ENCODE measurements at regions not wholly inside any gene's neighbourhood (a gene's known extent, or its start where the extent isn't known, plus 50 kb on each side); places are given as distances from the start of the nearest gene placed in this dataset.

DNA sequence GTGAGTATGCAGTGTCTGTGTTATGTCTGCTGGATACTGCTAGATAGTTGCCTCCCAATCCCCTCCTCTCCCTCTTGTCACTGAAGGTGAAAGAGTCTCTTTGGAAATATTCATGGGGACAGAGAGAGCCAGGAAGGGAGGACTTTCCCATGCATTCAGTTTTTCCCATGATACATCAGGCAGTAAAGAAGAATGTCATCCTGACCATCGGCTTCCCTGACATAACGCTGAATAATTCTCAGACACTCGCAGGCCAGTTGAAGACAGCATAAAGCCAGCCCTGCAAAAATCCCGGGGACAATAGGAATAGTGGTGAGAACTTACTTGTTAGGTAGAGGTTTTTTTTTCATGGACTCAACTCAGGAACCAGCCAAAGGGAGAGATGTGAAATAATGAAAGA is 58.1 kb downstream of the KLF4 start:
- TF ChIP-seq, protein P1, sequence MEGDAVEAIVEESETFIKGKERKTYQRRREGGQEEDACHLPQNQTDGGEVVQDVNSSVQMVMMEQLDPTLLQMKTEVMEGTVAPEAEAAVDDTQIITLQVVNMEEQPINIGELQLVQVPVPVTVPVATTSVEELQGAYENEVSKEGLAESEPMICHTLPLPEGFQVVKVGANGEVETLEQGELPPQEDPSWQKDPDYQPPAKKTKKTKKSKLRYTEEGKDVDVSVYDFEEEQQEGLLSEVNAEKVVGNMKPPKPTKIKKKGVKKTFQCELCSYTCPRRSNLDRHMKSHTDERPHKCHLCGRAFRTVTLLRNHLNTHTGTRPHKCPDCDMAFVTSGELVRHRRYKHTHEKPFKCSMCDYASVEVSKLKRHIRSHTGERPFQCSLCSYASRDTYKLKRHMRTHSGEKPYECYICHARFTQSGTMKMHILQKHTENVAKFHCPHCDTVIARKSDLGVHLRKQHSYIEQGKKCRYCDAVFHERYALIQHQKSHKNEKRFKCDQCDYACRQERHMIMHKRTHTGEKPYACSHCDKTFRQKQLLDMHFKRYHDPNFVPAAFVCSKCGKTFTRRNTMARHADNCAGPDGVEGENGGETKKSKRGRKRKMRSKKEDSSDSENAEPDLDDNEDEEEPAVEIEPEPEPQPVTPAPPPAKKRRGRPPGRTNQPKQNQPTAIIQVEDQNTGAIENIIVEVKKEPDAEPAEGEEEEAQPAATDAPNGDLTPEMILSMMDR (IDR thresholded peaks at IDR 0.05; ENCODE audit: extremely low read depth, insufficient read depth, missing control alignments), result no peak
- in situ Hi-C loops (cut with MboI; ENCODE audit: low pct_unique_long_range_greater_than_20kb, low sequenced_read_pairs, unreplicated experiment), result no loop called here
- DNase-seq (ENCODE audit: low spot score), result no peak

DNA sequence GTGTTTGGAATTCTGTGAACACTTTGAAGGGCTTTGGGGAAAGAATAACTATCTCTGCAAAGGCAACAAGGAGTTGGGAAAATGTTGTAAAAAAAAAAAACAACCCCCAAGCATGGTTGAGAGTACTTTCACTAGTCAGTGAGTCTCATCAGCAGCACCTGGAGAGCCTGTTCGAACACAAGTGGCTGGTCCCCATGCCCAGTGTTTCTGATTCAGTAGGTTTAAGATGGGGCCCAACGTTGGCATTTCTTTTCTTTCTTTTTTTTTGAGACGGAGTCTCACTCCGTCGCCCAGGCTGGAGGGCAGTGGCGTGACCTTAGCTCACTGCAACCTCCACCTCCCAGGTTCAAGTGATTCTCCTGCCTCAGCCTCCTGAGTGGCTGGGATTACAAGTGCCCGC is 59.5 kb downstream of the KLF4 start:
- TF ChIP-seq, protein P1 (IDR thresholded peaks at IDR 0.05; ENCODE audit: extremely low read depth, insufficient read depth, missing control alignments), result no peak
- in situ Hi-C loops (cut with MboI; ENCODE audit: low pct_unique_long_range_greater_than_20kb, low sequenced_read_pairs, unreplicated experiment), result no loop called here
- DNase-seq (ENCODE audit: low spot score), result no peak

DNA sequence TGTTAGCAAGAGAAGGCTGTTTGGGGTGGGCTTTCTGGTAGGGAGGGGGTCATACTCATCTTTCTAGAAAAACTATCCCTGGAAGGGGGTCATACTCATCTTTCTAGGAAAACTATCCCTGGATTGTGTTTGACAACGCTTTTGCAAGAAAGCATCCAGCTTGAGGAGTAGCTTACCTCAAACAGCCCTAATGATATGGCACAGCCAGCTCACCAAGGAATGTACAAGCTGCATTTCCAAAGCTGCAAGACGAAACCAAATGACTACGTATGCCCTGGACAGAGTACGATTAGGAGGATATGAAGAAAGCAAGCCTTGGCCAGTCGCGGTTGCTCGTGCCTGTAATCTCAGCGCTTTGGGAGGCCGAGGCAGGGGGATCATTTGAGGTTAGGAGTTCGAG is 63.4 kb downstream of the KLF4 start:
- no peak for DNase-seq (ENCODE audit: low spot score)
- TF ChIP-seq, protein P1 (IDR thresholded peaks at IDR 0.05; ENCODE audit: extremely low read depth, insufficient read depth, missing control alignments), result no peak
- in situ Hi-C loops (cut with MboI; ENCODE audit: low pct_unique_long_range_greater_than_20kb, low sequenced_read_pairs, unreplicated experiment), result no loop called here

DNA sequence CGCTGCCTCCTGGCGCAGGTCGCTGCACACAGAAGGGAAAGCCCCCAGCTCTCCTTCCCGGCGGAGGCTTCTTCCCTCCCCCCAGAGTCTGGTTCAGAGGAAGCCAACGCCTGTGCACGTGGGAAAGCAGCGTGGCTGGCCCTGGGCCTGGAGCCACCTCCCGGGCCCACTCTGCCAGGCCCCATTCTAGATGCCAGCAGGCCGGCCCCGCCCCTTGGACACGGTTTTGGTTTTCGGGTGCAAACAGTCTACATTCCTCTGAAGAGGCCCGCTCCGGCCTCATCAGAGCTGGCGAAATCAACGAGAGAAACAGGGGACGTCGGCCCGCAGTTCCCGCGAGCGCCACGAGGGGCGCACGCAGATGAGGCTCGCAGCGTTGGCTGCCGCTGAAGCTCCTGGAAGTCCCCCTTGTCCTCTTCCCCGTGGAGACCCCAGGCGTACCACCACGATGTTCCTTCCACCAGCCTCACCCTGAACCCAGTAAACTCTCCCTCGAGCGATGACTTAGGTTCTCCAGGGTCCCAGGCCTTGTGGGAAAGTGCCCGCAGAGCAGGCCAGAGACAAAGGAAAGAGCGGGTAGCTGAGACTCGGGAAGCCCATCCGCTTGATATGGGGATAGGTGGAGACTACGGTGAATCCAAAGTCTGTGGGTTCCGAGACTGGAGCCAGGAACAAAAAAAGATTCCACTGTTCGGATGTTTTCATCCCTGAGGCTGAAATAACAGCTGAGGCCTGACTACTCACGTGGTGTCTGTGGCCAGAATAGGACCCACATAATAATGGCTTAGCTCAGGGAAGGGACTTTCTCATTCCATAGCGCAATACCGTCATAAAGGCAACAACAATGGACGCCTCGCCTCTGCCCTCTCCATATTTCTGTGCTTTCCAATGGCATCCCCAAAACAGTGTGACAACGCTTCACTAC is 64.2 kb downstream of the KLF4 start:
- in situ Hi-C loops (cut with MboI; ENCODE audit: low pct_unique_long_range_greater_than_20kb, low sequenced_read_pairs, unreplicated experiment), result no loop called here
- TF ChIP-seq, protein P1 (IDR thresholded peaks at IDR 0.05; ENCODE audit: extremely low read depth, insufficient read depth, missing control alignments), result peak; percentile 89
- DNase-seq (ENCODE audit: low spot score), result peak; percentile 59

DNA sequence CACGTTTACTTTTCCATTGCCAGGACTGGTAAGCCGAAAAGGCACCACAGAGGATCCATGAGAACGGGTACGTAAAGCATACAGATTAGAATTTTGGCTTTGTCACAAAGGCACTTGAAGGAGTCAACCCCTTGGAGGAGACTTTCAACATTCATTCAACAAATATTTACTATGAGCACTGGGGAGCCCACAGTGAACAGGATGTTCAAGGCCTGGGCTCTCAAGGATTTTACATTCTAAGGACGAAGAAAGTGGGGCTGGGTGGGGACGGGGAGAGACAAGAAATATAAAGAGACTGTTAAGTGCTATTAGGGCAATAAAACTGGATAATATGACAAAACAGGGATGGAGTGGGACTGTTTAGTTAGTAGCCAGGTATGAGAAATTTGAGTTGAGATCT is 66.0 kb downstream of the KLF4 start:
- in situ Hi-C loops (cut with MboI; ENCODE audit: low pct_unique_long_range_greater_than_20kb, low sequenced_read_pairs, unreplicated experiment), result no loop called here
- DNase-seq (ENCODE audit: low spot score), result no peak
- TF ChIP-seq, protein P1 (IDR thresholded peaks at IDR 0.05; ENCODE audit: extremely low read depth, insufficient read depth, missing control alignments), result no peak

DNA sequence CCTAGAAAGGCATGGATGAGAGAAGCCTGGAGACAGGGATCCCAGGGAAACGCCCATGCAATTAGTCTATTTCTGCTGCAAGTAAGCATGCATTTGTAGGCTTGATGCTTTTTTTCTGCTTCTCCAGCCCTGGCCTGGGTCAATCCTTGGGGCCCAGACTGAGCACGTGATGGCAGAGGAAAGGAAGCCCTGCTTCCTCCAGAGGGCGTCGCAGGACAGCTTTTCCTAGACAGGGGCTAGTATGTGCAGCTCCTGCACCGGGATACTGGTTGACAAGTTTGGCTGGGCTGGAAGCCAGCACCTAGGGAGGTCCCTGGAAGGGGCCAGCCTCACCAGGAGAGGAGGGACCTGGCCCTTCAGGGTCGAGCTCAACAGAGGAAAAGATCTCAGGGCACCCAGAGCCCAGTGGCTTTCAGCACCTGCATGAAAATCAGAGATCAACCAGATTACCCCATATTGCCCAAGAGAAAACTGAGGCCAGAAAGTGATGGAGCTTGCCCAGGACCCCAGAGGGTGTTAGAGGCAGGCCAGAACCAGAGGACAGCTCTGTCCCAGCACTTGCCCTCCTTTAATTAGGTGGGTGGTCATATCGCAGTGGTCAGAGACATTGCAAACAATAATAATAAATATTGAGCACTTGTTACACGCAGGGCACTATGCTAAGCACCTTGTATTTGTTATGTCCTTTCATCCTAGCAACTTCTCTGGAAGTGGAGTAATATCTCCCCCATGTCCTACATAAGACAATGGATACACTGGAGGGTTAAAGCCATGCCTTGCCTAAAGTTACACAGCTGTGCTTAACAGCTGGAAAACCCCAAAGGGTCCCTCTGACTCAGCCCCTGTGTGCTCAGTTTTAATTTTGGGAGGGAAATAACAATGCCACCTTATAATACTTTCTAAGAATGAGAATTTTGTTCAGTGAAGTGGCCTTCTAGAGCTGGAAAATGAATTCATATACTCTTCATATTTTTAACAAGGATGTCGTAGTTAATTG is 67.1 kb downstream of the KLF4 start:
- in situ Hi-C loops (cut with MboI; ENCODE audit: low pct_unique_long_range_greater_than_20kb, low sequenced_read_pairs, unreplicated experiment), result no loop called here
- TF ChIP-seq, protein P1 (IDR thresholded peaks at IDR 0.05; ENCODE audit: extremely low read depth, insufficient read depth, missing control alignments), result peak; percentile 67
- DNase-seq (ENCODE audit: low spot score), result peak; percentile 28

Measured in GM13977 (cell line).